ENCODE measurements at regions not wholly inside any gene's neighbourhood (a gene's known extent, or its start where the extent isn't known, plus 50 kb on each side); places are given as distances from the start of the nearest gene placed in this dataset.

DNA sequence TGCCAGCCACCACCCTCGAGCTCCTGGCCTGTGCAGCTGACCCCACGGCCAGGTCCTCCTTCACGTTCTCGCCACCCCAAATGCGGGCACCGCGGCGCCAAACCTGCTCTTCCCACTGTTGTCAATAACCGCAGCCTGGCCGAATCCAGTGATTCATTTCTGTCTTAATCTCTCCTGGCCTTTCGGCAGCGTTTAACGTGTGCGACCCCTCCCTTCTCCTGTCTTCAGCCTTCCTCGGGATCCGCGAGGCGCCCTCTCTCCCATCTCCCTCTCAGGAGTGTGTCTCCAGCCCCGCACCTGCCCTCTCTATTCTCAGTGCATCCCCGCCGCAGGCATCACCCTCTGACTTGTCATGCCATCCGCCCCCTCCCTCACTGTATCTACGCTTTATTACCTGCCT is 91.4 kb downstream of the THBS2 start:
- DNase-seq (ENCODE audit: low read depth): no peak
- no peak overlapping the region for H3K4me3 ChIP-seq (ENCODE audit: low read depth, low read length)
- TF ChIP-seq, protein P1, sequence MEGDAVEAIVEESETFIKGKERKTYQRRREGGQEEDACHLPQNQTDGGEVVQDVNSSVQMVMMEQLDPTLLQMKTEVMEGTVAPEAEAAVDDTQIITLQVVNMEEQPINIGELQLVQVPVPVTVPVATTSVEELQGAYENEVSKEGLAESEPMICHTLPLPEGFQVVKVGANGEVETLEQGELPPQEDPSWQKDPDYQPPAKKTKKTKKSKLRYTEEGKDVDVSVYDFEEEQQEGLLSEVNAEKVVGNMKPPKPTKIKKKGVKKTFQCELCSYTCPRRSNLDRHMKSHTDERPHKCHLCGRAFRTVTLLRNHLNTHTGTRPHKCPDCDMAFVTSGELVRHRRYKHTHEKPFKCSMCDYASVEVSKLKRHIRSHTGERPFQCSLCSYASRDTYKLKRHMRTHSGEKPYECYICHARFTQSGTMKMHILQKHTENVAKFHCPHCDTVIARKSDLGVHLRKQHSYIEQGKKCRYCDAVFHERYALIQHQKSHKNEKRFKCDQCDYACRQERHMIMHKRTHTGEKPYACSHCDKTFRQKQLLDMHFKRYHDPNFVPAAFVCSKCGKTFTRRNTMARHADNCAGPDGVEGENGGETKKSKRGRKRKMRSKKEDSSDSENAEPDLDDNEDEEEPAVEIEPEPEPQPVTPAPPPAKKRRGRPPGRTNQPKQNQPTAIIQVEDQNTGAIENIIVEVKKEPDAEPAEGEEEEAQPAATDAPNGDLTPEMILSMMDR (IDR thresholded peaks at IDR 0.05; ENCODE audit: insufficient read depth, low read length, poor library complexity, severe bottlenecking): no peak
- H3K27me3 ChIP-seq (ENCODE audit: control insufficient read depth, insufficient read depth, low read length): no peaks in the 10 kb centered on the region
- H3K36me3 ChIP-seq (ENCODE audit: control insufficient read depth, insufficient read depth, low read length): no peaks in the 10 kb centered on the region

DNA sequence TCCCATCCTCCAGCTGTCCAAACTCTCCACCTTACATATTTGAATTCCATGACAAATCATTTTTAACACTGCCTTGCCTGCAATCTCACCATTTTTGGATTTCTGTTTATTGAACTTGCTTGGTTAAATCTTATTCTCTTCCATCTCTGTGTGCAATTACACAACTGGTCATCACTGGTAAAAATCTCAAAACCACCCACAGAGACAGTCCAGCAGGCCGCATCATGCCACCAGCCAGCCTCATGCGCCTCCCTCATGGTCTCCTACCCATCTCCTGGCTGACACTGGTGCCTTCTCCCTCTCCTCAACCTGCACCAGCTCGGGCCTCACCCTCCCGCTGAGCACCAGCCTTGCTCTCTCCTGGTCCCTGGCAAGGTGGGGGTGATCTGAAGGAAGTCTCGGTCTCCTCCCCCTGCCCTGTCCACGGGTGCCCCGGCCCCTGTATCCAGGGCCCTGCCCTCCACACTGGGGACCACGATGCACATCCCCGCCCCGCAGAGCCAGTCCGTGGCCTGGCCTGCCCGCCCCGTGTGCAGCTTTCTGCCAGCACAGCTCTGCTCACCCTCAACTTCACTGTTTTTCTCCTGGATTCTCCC is 92.0 kb downstream of the THBS2 start:
- H3K4me3 ChIP-seq (ENCODE audit: low read depth, low read length): no peak overlapping the region
- H3K36me3 ChIP-seq (ENCODE audit: control insufficient read depth, insufficient read depth, low read length): no peaks in the 10 kb centered on the region
- H3K27me3 ChIP-seq (ENCODE audit: control insufficient read depth, insufficient read depth, low read length): no peaks in the 10 kb centered on the region
- TF ChIP-seq, protein P1 (IDR thresholded peaks at IDR 0.05; ENCODE audit: insufficient read depth, low read length, poor library complexity, severe bottlenecking): no peak
- DNase-seq (ENCODE audit: low read depth): no peak

DNA sequence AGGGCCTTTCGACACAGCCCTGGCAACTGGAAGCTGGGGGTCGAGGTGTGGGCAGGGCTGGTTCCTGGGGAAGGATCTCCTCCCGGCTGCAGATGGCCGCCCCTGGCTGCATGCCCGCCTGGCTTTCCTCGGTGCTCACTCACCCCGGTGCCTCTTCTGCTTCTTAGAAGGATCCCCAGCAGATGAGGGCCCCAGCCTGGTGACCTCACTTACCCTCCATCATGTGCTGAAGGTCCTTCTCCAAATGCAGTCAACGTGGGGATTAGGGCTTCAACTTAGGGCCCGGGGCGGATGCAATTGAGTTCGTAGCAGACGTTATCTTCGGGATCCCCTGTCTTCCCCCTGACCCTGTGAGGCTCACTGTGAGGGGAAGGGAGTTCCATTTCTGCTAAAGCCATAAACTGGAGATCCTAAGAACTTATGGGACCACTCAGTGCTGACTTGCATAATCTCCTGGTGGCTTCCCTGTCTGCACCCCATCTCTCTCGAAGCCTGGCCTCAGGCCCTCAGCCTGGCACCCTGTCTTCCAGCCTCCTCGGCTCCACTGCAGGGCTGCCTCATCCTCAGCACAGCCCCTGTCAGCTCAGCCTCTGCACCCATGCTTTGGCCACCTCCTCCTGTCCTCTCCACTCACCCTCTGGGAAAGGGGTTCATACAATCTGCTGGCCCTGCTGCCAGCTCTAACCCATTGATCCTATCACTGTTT is 92.6 kb downstream of the THBS2 start:
- Histone ChIP-seq H3K36me3 (ENCODE audit: control insufficient read depth, insufficient read depth, low read length) (no peaks in the 10 kb centered on the region), H3K27me3 (ENCODE audit: control insufficient read depth, insufficient read depth, low read length) (no peaks in the 10 kb centered on the region), H3K4me3 (ENCODE audit: low read depth, low read length) (no peak overlapping the region)
- no peak for DNase-seq (ENCODE audit: low read depth)
- TF ChIP-seq, protein P1 (IDR thresholded peaks at IDR 0.05; ENCODE audit: insufficient read depth, low read length, poor library complexity, severe bottlenecking): no peak

DNA sequence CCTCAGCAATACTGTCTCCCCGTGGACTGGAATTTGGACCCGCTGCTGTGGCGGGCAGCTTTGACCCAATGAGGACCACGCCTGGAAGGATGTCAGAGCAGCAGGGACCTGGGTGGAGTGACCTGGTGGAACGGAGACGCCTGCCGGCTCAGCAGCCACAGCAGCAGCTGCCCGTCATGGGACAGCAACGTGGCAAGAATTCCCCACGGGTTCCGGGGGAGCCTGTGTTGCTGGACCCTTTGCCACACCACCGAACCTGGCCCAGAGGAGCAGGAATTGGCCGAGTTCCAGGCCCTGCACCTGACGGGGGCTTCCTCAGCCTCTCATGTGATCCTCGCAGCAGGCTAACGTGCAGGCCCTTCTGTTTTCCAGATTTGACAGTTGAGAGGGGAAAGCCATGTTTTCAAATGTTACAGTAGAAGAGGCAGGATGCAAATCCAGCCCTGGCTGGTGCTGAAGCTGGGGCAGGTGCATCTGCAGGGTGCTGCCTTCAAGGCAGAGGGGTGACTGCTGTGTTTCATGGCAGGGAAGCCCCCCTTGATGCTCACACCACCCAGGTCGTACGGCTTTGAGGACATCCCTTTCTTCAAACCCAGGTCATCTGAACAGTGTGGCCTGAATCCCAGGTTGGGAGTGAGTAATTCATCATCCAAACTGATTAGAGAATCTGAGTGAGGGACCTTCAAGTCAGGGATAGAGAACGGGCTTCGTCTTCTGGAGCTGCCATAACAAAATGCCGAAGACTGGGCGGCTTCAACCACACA is 93.4 kb downstream of the THBS2 start:
- TF ChIP-seq, protein P1 (IDR thresholded peaks at IDR 0.05; ENCODE audit: insufficient read depth, low read length, poor library complexity, severe bottlenecking): no peak

GRCh38 chr6:169159331-169159730 is 94.3 kb downstream of the THBS2 start:
- TF ChIP-seq, protein P1 (IDR thresholded peaks at IDR 0.05; ENCODE audit: insufficient read depth, low read length, poor library complexity, severe bottlenecking): no peak
- no peaks in the 10 kb centered on the region for H3K27me3 ChIP-seq (ENCODE audit: control insufficient read depth, insufficient read depth, low read length)
- DNase-seq (ENCODE audit: low read depth): no peak
- H3K4me3 ChIP-seq (ENCODE audit: low read depth, low read length): no peak overlapping the region
- H3K36me3 ChIP-seq (ENCODE audit: control insufficient read depth, insufficient read depth, low read length): no peaks in the 10 kb centered on the region

More for the DNA sequence above, 93.4 kb downstream of the THBS2 start:
- Histone ChIP-seq H3K36me3 (ENCODE audit: control insufficient read depth, insufficient read depth, low read length) (no peaks in the 10 kb centered on the region), H3K27me3 (ENCODE audit: control insufficient read depth, insufficient read depth, low read length) (no peaks in the 10 kb centered on the region), H3K4me3 (ENCODE audit: low read depth, low read length) (no peak overlapping the region)
- DNase-seq (ENCODE audit: low read depth): no peak
